GM18508 (cell line): ENCODE measurements at regions not wholly inside any gene's neighbourhood (a gene's known extent, or its start where the extent isn't known, plus 50 kb on each side); places are given as distances from the start of the nearest gene placed in this dataset.

Source experiments
- ATAC-seq: cut with Tn5 transposase; IDR thresholded peaks from one replicate; pipeline ENCODE4 v1.9.1; 2021; ENCODE audit warnings: moderate number of reproducible peaks; ENCODE audit not compliant: insufficient read depth, unreplicated experiment

GRCh38 chr5:117236941-117237340 lies 662.3 kb upstream of the SEMA6A start:
- no peak for ATAC-seq

GRCh38 chr5:117235786-117236185 lies 661.2 kb upstream of the SEMA6A start:
- no peak for ATAC-seq

- ATAC-seq: no peak
Observed at GRCh38 chr5:117230375-117230774, 655.8 kb upstream of the SEMA6A start.

GRCh38 chr5:117220730-117221129 lies 646.1 kb upstream of the SEMA6A start:
- no peak for ATAC-seq

GRCh38 chr5:117218789-117219188 lies 644.2 kb upstream of the SEMA6A start:
- ATAC-seq: no peak

- ATAC-seq: no peak
Observed at GRCh38 chr5:117212866-117213265, 638.2 kb upstream of the SEMA6A start.

- no peak for ATAC-seq
Observed at GRCh38 chr5:117210796-117211195, 636.2 kb upstream of the SEMA6A start.

GRCh38 chr5:117209479-117209878 lies 634.9 kb upstream of the SEMA6A start:
- no peak for ATAC-seq

GRCh38 chr5:117207088-117207668 lies 632.6 kb upstream of the SEMA6A start:
- ATAC-seq: no peak

GRCh38 chr5:117205894-117206293 lies 631.3 kb upstream of the SEMA6A start:
- no peak for ATAC-seq

GRCh38 chr5:117204926-117205869 lies 630.6 kb upstream of the SEMA6A start:
- ATAC-seq: no peak

GRCh38 chr5:117204404-117204803 lies 629.8 kb upstream of the SEMA6A start:
- no peak for ATAC-seq

GRCh38 chr5:117203584-117203983 lies 629.0 kb upstream of the SEMA6A start:
- ATAC-seq: no peak

GRCh38 chr5:117201001-117201400 lies 626.4 kb upstream of the SEMA6A start:
- no peak for ATAC-seq

- no peak for ATAC-seq
Observed at GRCh38 chr5:117195076-117195475, 620.5 kb upstream of the SEMA6A start.

- ATAC-seq: no peak
Observed at GRCh38 chr5:117191251-117191650, 616.6 kb upstream of the SEMA6A start.

- no peak for ATAC-seq
Observed at GRCh38 chr5:117189784-117190183, 615.2 kb upstream of the SEMA6A start.

- no peak for ATAC-seq
Observed at GRCh38 chr5:117188211-117188610, 613.6 kb upstream of the SEMA6A start.

GRCh38 chr5:117186751-117187150 lies 612.1 kb upstream of the SEMA6A start:
- no peak for ATAC-seq

- ATAC-seq: no peak
Observed at GRCh38 chr5:117183326-117183725, 608.7 kb upstream of the SEMA6A start.

GRCh38 chr5:117182104-117182503 lies 607.5 kb upstream of the SEMA6A start:
- ATAC-seq: no peak

GRCh38 chr5:117177302-117177701 lies 602.7 kb upstream of the SEMA6A start:
- ATAC-seq: no peak
